SK-N-SH treated with all-trans-retinoic acid at 6 μM for 48 hours (cell line): ENCODE measurements at regions not wholly inside any gene's neighbourhood (a gene's known extent, or its start where the extent isn't known, plus 50 kb on each side); places are given as distances from the start of the nearest gene placed in this dataset.

Source experiments
- ATAC-seq: fragments of 200-7000 bp; cut with Tn5 transposase; 3 replicates; pipeline ENCODE4 v1.9.1; 2020; ENCODE audit warnings: mild to moderate bottlenecking, moderate library complexity
- ARNTL ChIP-seq: fragments of 450-650 bp; formaldehyde crosslinking; IDR thresholded peaks from 2 replicates; pipeline ENCODE4 v1.5.0; 2020; ENCODE audit warnings: low read depth, mild to moderate bottlenecking, moderate library complexity, borderline replicate concordance
- BACH2 ChIP-seq: fragments of 250-450 bp; sonication (Bioruptor Pico); IDR thresholded peaks from 2 replicates; pipeline ENCODE4 v1.9.0; 2021; ENCODE audit warnings: mild to moderate bottlenecking, borderline replicate concordance
- CSDC2 ChIP-seq: fragments of 250-450 bp; sonication (Bioruptor Pico); IDR thresholded peaks from 2 replicates; pipeline ENCODE4 v1.5.0; 2020; ENCODE audit warnings: mild to moderate bottlenecking, moderate library complexity
- CSRNP3 ChIP-seq: fragments of 250-450 bp; sonication (Bioruptor Pico); IDR thresholded peaks from 2 replicates; pipeline ENCODE4 v1.5.1; 2021; ENCODE audit warnings: mild to moderate bottlenecking, moderate library complexity
- ESRRG ChIP-seq: fragments of 250-450 bp; sonication (Bioruptor Pico); IDR thresholded peaks from 2 replicates; pipeline ENCODE4 v1.6.1; 2021; ENCODE audit warnings: mild to moderate bottlenecking
- GLIS3 ChIP-seq: fragments of 250-450 bp; sonication (Bioruptor Pico); IDR thresholded peaks from 2 replicates; pipeline ENCODE4 v1.5.0; 2020; ENCODE audit warnings: mild to moderate bottlenecking, moderate library complexity
- ISL1 ChIP-seq: fragments of 250-450 bp; sonication (Bioruptor Pico); IDR thresholded peaks from 2 replicates; pipeline ENCODE4 v2.1.2; 2022; ENCODE audit warnings: mild to moderate bottlenecking, moderate library complexity
- OSR1 ChIP-seq: fragments of 250-450 bp; sonication (Bioruptor Pico); IDR thresholded peaks from 2 replicates; pipeline ENCODE4 v1.8.0; 2022; ENCODE audit warnings: moderate library complexity, mild to moderate bottlenecking, inconsistent platforms
- PATZ1 ChIP-seq: fragments of 250-450 bp; sonication (Bioruptor Pico); IDR thresholded peaks from 2 replicates; pipeline ENCODE4 v1.8.0; 2020; ENCODE audit warnings: mild to moderate bottlenecking, moderate library complexity, borderline replicate concordance
- POU6F1 ChIP-seq: fragments of 250-450 bp; sonication (Bioruptor Pico); IDR thresholded peaks from 2 replicates; pipeline ENCODE4 v1.8.0; 2021; ENCODE audit warnings: low read depth, mild to moderate bottlenecking, moderate library complexity, borderline replicate concordance
- PPARA ChIP-seq: fragments of 250-450 bp; sonication (Bioruptor Pico); IDR thresholded peaks from 2 replicates; pipeline ENCODE4 v1.5.0; 2020; ENCODE audit warnings: mild to moderate bottlenecking, borderline replicate concordance
- RARB ChIP-seq: fragments of 250-450 bp; sonication (Bioruptor Pico); IDR thresholded peaks from 2 replicates; pipeline ENCODE4 v1.8.0; 2021; ENCODE audit warnings: mild to moderate bottlenecking, moderate library complexity
- SNAI2 ChIP-seq: fragments of 250-450 bp; sonication (Bioruptor Pico); IDR thresholded peaks from 2 replicates; pipeline ENCODE4 v1.5.0; 2020; ENCODE audit warnings: mild to moderate bottlenecking, moderate library complexity
- TCF4 ChIP-seq: fragments of 250-450 bp; sonication (Bioruptor Pico); IDR thresholded peaks from 2 replicates; pipeline ENCODE4 v1.8.0; 2021; ENCODE audit warnings: mild to moderate bottlenecking, moderate library complexity, borderline replicate concordance
- TOX ChIP-seq: fragments of 250-450 bp; sonication (Bioruptor Pico); IDR thresholded peaks from 2 replicates; pipeline ENCODE4 v1.8.0; 2021; ENCODE audit warnings: mild to moderate bottlenecking, moderate library complexity, borderline replicate concordance
- TSHZ2 ChIP-seq: fragments of 250-450 bp; sonication (Bioruptor Pico); IDR thresholded peaks from 2 replicates; pipeline ENCODE4 v1.5.0; 2020; ENCODE audit warnings: mild to moderate bottlenecking, moderate library complexity
- ZC3H10 ChIP-seq: fragments of 250-450 bp; sonication (Bioruptor Pico); IDR thresholded peaks from 2 replicates; pipeline ENCODE4 v1.5.1; 2021; ENCODE audit warnings: mild to moderate bottlenecking, moderate library complexity
- ZFP3 ChIP-seq: fragments of 250-450 bp; sonication (Bioruptor Pico); IDR thresholded peaks from 2 replicates; pipeline ENCODE4 v1.5.0; 2020; ENCODE audit warnings: mild to moderate bottlenecking, moderate library complexity
- ZNF565 ChIP-seq: fragments of 450-650 bp; formaldehyde crosslinking; conservative IDR thresholded peaks from 2 replicates; pipeline ENCODE4 v1.5.0; 2020; ENCODE audit warnings: low read depth, mild to moderate bottlenecking, moderate library complexity
- ZNF70 ChIP-seq: fragments of 450-650 bp; formaldehyde crosslinking; IDR thresholded peaks from 2 replicates; pipeline ENCODE4 v1.5.0; 2020; ENCODE audit warnings: mild to moderate bottlenecking, moderate library complexity
- ZNF8 ChIP-seq: fragments of 450-650 bp; formaldehyde crosslinking; IDR thresholded peaks from 2 replicates; pipeline ENCODE4 v1.5.0; 2020; ENCODE audit warnings: mild to moderate bottlenecking, moderate library complexity

GRCh38 chr2:17083902-17084301, 418.3 kb upstream of the CYRIA start:
- peak; percentile 22; the same call in 1 of the 3 replicates for ATAC-seq
- TF ChIP-seq PPARA (no peak), TOX (CRISPR knock-in tag) (no peak), BACH2 (no peak), GLIS3 (CRISPR knock-in tag) (no peak), TSHZ2 (CRISPR knock-in tag) (peak; percentile 69; the same call in 1 of the 2 replicates), TCF4 (CRISPR knock-in tag) (peak; percentile 75; the same call in 1 of the 2 replicates), ESRRG (CRISPR knock-in tag) (no peak)

GRCh38 chr2:17079262-17079661, 413.6 kb upstream of the CYRIA start:
- TF ChIP-seq PATZ1 (no peak), ZC3H10 (no peak), RARB (CRISPR knock-in tag) (no peak), ISL1 (no peak), TSHZ2 (CRISPR knock-in tag) (no peak), ZNF70 (no peak), SNAI2 (CRISPR knock-in tag) (no peak), OSR1 (CRISPR knock-in tag) (no peak), CSRNP3 (no peak), ZNF565 (CRISPR knock-in tag) (no peak), PPARA (no peak), ZNF8 (CRISPR knock-in tag) (no peak), ESRRG (CRISPR knock-in tag) (no peak), ARNTL (CRISPR knock-in tag) (no peak), GLIS3 (CRISPR knock-in tag) (no peak), CSDC2 (CRISPR knock-in tag) (no peak), TCF4 (CRISPR knock-in tag) (no peak), POU6F1 (CRISPR knock-in tag) (no peak), ZFP3 (CRISPR knock-in tag) (no peak)
- no peak for ATAC-seq

- no peak for TF ChIP-seq ZNF565 (CRISPR knock-in tag)
- TF ChIP-seq ZC3H10, result no peak
- TF ChIP-seq TSHZ2 (CRISPR knock-in tag), result no peak
- no peak for TF ChIP-seq GLIS3 (CRISPR knock-in tag)
- no peak for ATAC-seq
Measured at GRCh38 chr2:17076533-17076932, 410.9 kb upstream of the CYRIA start.
